ENCODE measurements at regions not wholly inside any gene's neighbourhood (a gene's known extent, or its start where the extent isn't known, plus 50 kb on each side); places are given as distances from the start of the nearest gene placed in this dataset.

- TF ChIP-seq CREB1 (IDR thresholded peaks at IDR 0.05; ENCODE audit: low read depth), result no peak
- TF ChIP-seq USF1 (IDR thresholded peaks at IDR 0.05), result no peak
- TF ChIP-seq FOXM1 (IDR thresholded peaks at IDR 0.05; ENCODE audit: borderline replicate concordance, low read depth), result no peak
- TF ChIP-seq EP300 (IDR thresholded peaks at IDR 0.05; ENCODE audit: borderline replicate concordance), result no peak
- no peak for TF ChIP-seq CEBPB (IDR thresholded peaks at IDR 0.05)
- no peak for TF ChIP-seq NFIC (IDR thresholded peaks at IDR 0.05)
- no peak for TF ChIP-seq TAF1 (IDR thresholded peaks at IDR 0.05; ENCODE audit: low read depth)
- TF ChIP-seq RAD21 (IDR thresholded peaks at IDR 0.05; ENCODE audit: low read depth), result no peak
- no peak for TF ChIP-seq YY1 (IDR thresholded peaks at IDR 0.05; ENCODE audit: low read depth)
- TF ChIP-seq REST (IDR thresholded peaks at IDR 0.05; ENCODE audit: low read depth), result no peak
- TF ChIP-seq TEAD4 (IDR thresholded peaks at IDR 0.05), result no peak
Measured at GRCh38 chr16:63497408-63497807, 1461.2 kb upstream of the CDH8 start.

DNA sequence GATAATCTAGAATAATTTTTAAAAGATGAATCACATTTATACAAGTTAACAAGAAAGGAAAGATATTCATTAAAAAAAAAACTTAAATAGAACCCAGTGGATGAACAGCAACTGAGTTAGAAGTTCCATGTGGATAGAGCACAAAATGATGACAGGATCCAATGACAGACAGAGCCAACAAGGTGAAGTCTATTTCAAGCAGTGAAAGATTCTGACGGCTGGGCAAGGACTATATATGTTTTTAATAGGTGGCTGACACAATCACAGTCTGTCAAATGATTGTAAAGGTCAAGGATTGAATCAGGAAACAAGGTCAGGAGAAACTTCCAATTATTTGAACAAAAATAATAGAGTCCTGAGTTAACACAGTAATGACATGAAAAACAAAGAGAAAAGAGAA, 1460.0 kb upstream of the CDH8 start:
- TF ChIP-seq ZBTB7A (IDR thresholded peaks at IDR 0.05; ENCODE audit: low read depth) (no peak), EP300 (IDR thresholded peaks at IDR 0.05; ENCODE audit: borderline replicate concordance) (no peak)

- TF ChIP-seq ZBTB7A (IDR thresholded peaks at IDR 0.05; ENCODE audit: low read depth) (no peak), TCF12 (IDR thresholded peaks at IDR 0.05; ENCODE audit: low read depth) (no peak), CREB1 (IDR thresholded peaks at IDR 0.05; ENCODE audit: low read depth) (no peak), TAF1 (IDR thresholded peaks at IDR 0.05; ENCODE audit: low read depth) (no peak), EGR1 (IDR thresholded peaks at IDR 0.05) (no peak)
- TF ChIP-seq, protein P1, sequence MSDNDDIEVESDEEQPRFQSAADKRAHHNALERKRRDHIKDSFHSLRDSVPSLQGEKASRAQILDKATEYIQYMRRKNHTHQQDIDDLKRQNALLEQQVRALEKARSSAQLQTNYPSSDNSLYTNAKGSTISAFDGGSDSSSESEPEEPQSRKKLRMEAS (IDR thresholded peaks at IDR 0.05), result no peak
Measured at GRCh38 chr16:63488955-63489354, 1452.7 kb upstream of the CDH8 start.

GRCh38 chr16:63481060-63481459, 1444.8 kb upstream of the CDH8 start:
- no peak for TF ChIP-seq FOXM1 (IDR thresholded peaks at IDR 0.05; ENCODE audit: borderline replicate concordance, low read depth)
- TF ChIP-seq EGR1 (IDR thresholded peaks at IDR 0.05), result no peak
- no peak for TF ChIP-seq CREB1 (IDR thresholded peaks at IDR 0.05; ENCODE audit: low read depth)
- no peak for TF ChIP-seq USF1 (IDR thresholded peaks at IDR 0.05)
- no peak for TF ChIP-seq TCF12 (IDR thresholded peaks at IDR 0.05; ENCODE audit: low read depth)
- no peak for TF ChIP-seq NFIC (IDR thresholded peaks at IDR 0.05)
- no peak for TF ChIP-seq CEBPB (IDR thresholded peaks at IDR 0.05)
- no peak for TF ChIP-seq RAD21 (IDR thresholded peaks at IDR 0.05; ENCODE audit: low read depth)
- TF ChIP-seq TEAD4 (IDR thresholded peaks at IDR 0.05), result no peak

DNA sequence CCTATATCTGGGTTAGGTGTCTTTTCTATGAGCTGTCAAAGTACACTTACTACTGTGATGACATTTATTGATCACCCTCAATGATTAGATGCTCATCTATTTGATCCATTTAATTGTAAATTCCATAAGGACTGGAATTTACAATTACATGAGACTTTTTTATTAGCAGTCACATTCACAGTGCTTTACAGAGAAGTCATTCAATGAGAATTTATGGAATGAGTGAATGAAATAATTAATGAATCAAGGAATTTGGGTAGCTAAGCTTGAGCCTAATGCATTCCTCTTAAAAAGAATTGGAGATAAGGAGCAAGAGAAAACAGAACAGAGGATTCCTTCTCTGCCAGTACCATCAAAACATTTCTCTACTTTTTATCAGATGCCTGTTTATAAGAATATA, 1437.5 kb upstream of the CDH8 start:
- TF ChIP-seq YY1 (IDR thresholded peaks at IDR 0.05; ENCODE audit: low read depth) (no peak), CREB1 (IDR thresholded peaks at IDR 0.05; ENCODE audit: low read depth) (no peak)
- TF ChIP-seq, protein P1 (IDR thresholded peaks at IDR 0.05), result no peak

GRCh38 chr16:63467513-63467912, 1431.3 kb upstream of the CDH8 start:
- TF ChIP-seq TCF12 (IDR thresholded peaks at IDR 0.05; ENCODE audit: low read depth) (no peak), USF1 (IDR thresholded peaks at IDR 0.05) (no peak), EGR1 (IDR thresholded peaks at IDR 0.05) (no peak), ZBTB7A (IDR thresholded peaks at IDR 0.05; ENCODE audit: low read depth) (no peak), NFIC (IDR thresholded peaks at IDR 0.05) (no peak), YY1 (IDR thresholded peaks at IDR 0.05; ENCODE audit: low read depth) (no peak), CEBPB (IDR thresholded peaks at IDR 0.05) (no peak), TEAD4 (IDR thresholded peaks at IDR 0.05) (no peak), TAF1 (IDR thresholded peaks at IDR 0.05; ENCODE audit: low read depth) (no peak), EP300 (IDR thresholded peaks at IDR 0.05; ENCODE audit: borderline replicate concordance) (no peak), CREB1 (IDR thresholded peaks at IDR 0.05; ENCODE audit: low read depth) (no peak), REST (IDR thresholded peaks at IDR 0.05; ENCODE audit: low read depth) (no peak), FOXM1 (IDR thresholded peaks at IDR 0.05; ENCODE audit: borderline replicate concordance, low read depth) (no peak)
- TF ChIP-seq, protein P1 (IDR thresholded peaks at IDR 0.05), result no peak
